ENCODE measurements at regions not wholly inside any gene's neighbourhood (a gene's known extent, or its start where the extent isn't known, plus 50 kb on each side); places are given as distances from the start of the nearest gene placed in this dataset.

DNA sequence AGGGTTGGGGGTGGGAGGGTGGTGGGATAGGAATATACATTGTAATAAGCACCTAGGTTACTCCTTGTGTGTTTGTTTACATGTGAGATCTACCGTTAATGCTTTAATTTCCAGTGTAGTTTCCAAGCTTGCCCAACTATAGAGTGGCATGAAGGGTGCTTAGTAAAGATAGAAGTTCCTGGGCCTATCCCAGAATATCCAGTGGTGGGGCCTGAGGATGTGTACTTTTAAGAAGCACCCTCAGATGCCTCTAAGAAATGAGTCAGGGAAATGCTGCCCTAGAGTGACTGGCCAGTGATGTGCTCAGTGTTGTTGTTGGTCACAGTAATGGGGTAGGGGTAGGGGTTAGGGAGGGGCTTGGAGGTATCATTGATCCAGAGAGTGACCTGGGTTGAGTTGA is 141.3 kb downstream of the TSEN15 start:
- TF ChIP-seq, protein P1, sequence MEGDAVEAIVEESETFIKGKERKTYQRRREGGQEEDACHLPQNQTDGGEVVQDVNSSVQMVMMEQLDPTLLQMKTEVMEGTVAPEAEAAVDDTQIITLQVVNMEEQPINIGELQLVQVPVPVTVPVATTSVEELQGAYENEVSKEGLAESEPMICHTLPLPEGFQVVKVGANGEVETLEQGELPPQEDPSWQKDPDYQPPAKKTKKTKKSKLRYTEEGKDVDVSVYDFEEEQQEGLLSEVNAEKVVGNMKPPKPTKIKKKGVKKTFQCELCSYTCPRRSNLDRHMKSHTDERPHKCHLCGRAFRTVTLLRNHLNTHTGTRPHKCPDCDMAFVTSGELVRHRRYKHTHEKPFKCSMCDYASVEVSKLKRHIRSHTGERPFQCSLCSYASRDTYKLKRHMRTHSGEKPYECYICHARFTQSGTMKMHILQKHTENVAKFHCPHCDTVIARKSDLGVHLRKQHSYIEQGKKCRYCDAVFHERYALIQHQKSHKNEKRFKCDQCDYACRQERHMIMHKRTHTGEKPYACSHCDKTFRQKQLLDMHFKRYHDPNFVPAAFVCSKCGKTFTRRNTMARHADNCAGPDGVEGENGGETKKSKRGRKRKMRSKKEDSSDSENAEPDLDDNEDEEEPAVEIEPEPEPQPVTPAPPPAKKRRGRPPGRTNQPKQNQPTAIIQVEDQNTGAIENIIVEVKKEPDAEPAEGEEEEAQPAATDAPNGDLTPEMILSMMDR (IDR thresholded peaks at IDR 0.05 in 2 of 3, conservative IDR thresholded peaks at IDR 0.05 in 1 of 3; ENCODE audit: control insufficient read depth in 2 of 3, extremely low read depth in 1 of 3, insufficient read depth in 1 of 3, low read depth in 3 of 3, low read length in 3 of 3) = no peak
- TF ChIP-seq ZNF622 (IDR thresholded peaks at IDR 0.05) (no peak), FOXK2 (IDR thresholded peaks at IDR 0.05) (no peak), NR2F1 (conservative IDR thresholded peaks at IDR 0.05) (no peak), SRF (IDR thresholded peaks at IDR 0.05; ENCODE audit: low read depth in 2 of 2, low read length in 2 of 2) (no peak), ZZZ3 (IDR thresholded peaks at IDR 0.05; ENCODE audit: control insufficient read depth, insufficient read length, low read depth) (no peak), HDAC6 (IDR thresholded peaks at IDR 0.05; ENCODE audit: unreplicated experiment) (no peak)
- TF ChIP-seq, protein P2, sequence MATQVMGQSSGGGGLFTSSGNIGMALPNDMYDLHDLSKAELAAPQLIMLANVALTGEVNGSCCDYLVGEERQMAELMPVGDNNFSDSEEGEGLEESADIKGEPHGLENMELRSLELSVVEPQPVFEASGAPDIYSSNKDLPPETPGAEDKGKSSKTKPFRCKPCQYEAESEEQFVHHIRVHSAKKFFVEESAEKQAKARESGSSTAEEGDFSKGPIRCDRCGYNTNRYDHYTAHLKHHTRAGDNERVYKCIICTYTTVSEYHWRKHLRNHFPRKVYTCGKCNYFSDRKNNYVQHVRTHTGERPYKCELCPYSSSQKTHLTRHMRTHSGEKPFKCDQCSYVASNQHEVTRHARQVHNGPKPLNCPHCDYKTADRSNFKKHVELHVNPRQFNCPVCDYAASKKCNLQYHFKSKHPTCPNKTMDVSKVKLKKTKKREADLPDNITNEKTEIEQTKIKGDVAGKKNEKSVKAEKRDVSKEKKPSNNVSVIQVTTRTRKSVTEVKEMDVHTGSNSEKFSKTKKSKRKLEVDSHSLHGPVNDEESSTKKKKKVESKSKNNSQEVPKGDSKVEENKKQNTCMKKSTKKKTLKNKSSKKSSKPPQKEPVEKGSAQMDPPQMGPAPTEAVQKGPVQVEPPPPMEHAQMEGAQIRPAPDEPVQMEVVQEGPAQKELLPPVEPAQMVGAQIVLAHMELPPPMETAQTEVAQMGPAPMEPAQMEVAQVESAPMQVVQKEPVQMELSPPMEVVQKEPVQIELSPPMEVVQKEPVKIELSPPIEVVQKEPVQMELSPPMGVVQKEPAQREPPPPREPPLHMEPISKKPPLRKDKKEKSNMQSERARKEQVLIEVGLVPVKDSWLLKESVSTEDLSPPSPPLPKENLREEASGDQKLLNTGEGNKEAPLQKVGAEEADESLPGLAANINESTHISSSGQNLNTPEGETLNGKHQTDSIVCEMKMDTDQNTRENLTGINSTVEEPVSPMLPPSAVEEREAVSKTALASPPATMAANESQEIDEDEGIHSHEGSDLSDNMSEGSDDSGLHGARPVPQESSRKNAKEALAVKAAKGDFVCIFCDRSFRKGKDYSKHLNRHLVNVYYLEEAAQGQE (IDR thresholded peaks at IDR 0.05; ENCODE audit: low read depth, low read length) = no peak

Data from GM12878 (cell line).